GM12878 (cell line): ENCODE measurements at regions not wholly inside any gene's neighbourhood (a gene's known extent, or its start where the extent isn't known, plus 50 kb on each side); places are given as distances from the start of the nearest gene placed in this dataset.

Source experiments
- ATAC-seq: fragments of 200-7000 bp; cut with Tn5 transposase; 3 replicates; pipeline ENCODE4 v1.9.1; 2020; ENCODE audit warnings: mild to moderate bottlenecking, moderate library complexity
- BruUV-seq: library from RNA; stranded (reverse); fragments of 400-500 nt; replicated peaks from 2 replicates; lab custom pipeline; 2021; lab: Mats Ljungman, UMichigan
- CTCF ChIA-PET: fragments of 300-600 bp; sonication (Branson Sonifier 250); formaldehyde crosslinking; extraction: SDS; loops from one replicate; lab custom pipeline; 2021; ENCODE audit warnings: inconsistent platforms; lab: Yijun Ruan, JAX
- POLR2A ChIA-PET: fragments of 350-600 bp; formaldehyde crosslinking; extraction: SDS; loops from one replicate; lab custom pipeline; 2021; ENCODE audit warnings: inconsistent platforms; lab: Charles Lee
- RAD21 ChIA-PET: fragments of 300-600 bp; sonication (Branson Sonifier 250); formaldehyde crosslinking; loops from one replicate; lab custom pipeline; 2023; ENCODE audit warnings: antibody characterized with exemption; ENCODE audit not compliant: unreplicated experiment; lab: Charles Lee
- SMC1A ChIA-PET: fragments of 300-600 bp; sonication (Branson Sonifier 250); formaldehyde crosslinking; loops from one replicate; lab custom pipeline; 2023; ENCODE audit not compliant: unreplicated experiment, uncharacterized antibody; lab: Charles Lee
- DNase-seq: peaks from one replicate; pipeline ENCODE4 v3.0.0-alpha.2; 2011; ENCODE audit warnings: low read depth, low spot score
- FAIRE-seq: peaks from 3 replicates; lab custom pipeline; 2011; peaks lifted over from hg19 to GRCh38; lab: Jason Lieb, UNC
- H2AFZ ChIP-seq: 2 replicates; pipeline ENCODE4 v1.6.0; 2011; ENCODE audit warnings: low read depth, low read length, control low read depth; ENCODE audit not compliant: control insufficient read depth
- H3K27ac ChIP-seq: 2 replicates; pipeline ENCODE4 v1.5.1; 2011; ENCODE audit warnings: control low read depth; ENCODE audit not compliant: control insufficient read depth, insufficient read depth
- H3K27me3 ChIP-seq, 2 experiments: replicated peaks in 1 of 2; 2 replicates each; pipeline versions ENCODE4 v1.6.0 to v1.6.1; 2011; ENCODE audit warnings: low read length in 1 of 2; ENCODE audit not compliant: control insufficient read depth in 2 of 2, insufficient read depth in 2 of 2
- H3K36me3 ChIP-seq, 2 experiments: 2 replicates each; pipeline ENCODE4 v1.5.1; 2011; ENCODE audit warnings: low read length in 1 of 2; ENCODE audit not compliant: control insufficient read depth in 2 of 2, insufficient read depth in 2 of 2
- H3K4me1 ChIP-seq: 2 replicates; pipeline ENCODE4 v1.6.1; 2011; ENCODE audit warnings: mild to moderate bottlenecking, low read length, moderate library complexity, mixed read lengths; ENCODE audit not compliant: control insufficient read depth, insufficient read depth
- H3K4me2 ChIP-seq: 2 replicates; pipeline ENCODE4 v1.6.0; 2011; ENCODE audit warnings: control low read depth; ENCODE audit not compliant: control insufficient read depth, insufficient read depth
- H3K4me3 ChIP-seq: fragments of 200-600 bp; sonication (generic); 2 replicates; pipeline ENCODE4 v1.5.1; 2016
- H3K79me2 ChIP-seq: 2 replicates; pipeline ENCODE4 v1.6.0; 2011; ENCODE audit warnings: low read length; ENCODE audit not compliant: control insufficient read depth, insufficient read depth
- H3K9ac ChIP-seq: 2 replicates; pipeline ENCODE4 v1.8.0; 2011; ENCODE audit warnings: low read length, control low read depth, mixed read lengths; ENCODE audit not compliant: control insufficient read depth, insufficient read depth
- H3K9me3 ChIP-seq: replicated peaks from 3 replicates; pipeline ENCODE4 v1.5.1; 2011; ENCODE audit warnings: mild to moderate bottlenecking, low read length; ENCODE audit not compliant: control insufficient read depth, insufficient read depth
- H4K20me1 ChIP-seq: 2 replicates; pipeline ENCODE4 v1.6.0; 2011; ENCODE audit not compliant: control insufficient read depth, insufficient read depth
- BCL3 ChIP-seq: IDR thresholded peaks from 2 replicates; pipeline ENCODE4 v1.6.1; 2011; ENCODE audit warnings: borderline replicate concordance, low read depth, mild to moderate bottlenecking, moderate library complexity, low read length; ENCODE audit not compliant: insufficient read depth, poor library complexity, severe bottlenecking
- BCLAF1 ChIP-seq: fragments of 450-650 bp; IDR thresholded peaks from 2 replicates; pipeline ENCODE4 v1.6.1; 2017; ENCODE audit warnings: antibody characterized with exemption, mild to moderate bottlenecking, moderate library complexity
- CBX5 ChIP-seq: sonication (generic); IDR thresholded peaks from 2 replicates; pipeline ENCODE4 v1.6.1; 2016; ENCODE audit warnings: low read depth, moderate library complexity, mild to moderate bottlenecking, inconsistent platforms
- CHD2 ChIP-seq: IDR thresholded peaks from 2 replicates; pipeline ENCODE4 v1.6.1; 2011; ENCODE audit warnings: low read depth, low read length, improper control_type of control experiment, borderline replicate concordance
- CREB1 ChIP-seq: IDR thresholded peaks from 2 replicates; pipeline ENCODE4 v1.6.1; 2012; ENCODE audit warnings: low read depth, mild to moderate bottlenecking, inconsistent platforms
- E2F8 ChIP-seq: fragments of 450-650 bp; IDR thresholded peaks from 2 replicates; pipeline ENCODE4 v1.6.1; 2018; ENCODE audit warnings: mild to moderate bottlenecking, low read depth, moderate library complexity; ENCODE audit not compliant: partially characterized antibody
- FOXK2 ChIP-seq: fragments of 450-650 bp; IDR thresholded peaks from 2 replicates; pipeline ENCODE4 v1.6.1; 2017; ENCODE audit warnings: mild to moderate bottlenecking, moderate library complexity
- MAX ChIP-seq: IDR thresholded peaks from 2 replicates; pipeline ENCODE4 v1.6.1; 2012; ENCODE audit warnings: low read depth, low read length, improper control_type of control experiment
- NFIC ChIP-seq: IDR thresholded peaks from 2 replicates; pipeline ENCODE4 v1.6.1; 2012; ENCODE audit warnings: low read depth, mild to moderate bottlenecking, inconsistent platforms, low read length, moderate library complexity
- RAD51 ChIP-seq: fragments of 450-650 bp; IDR thresholded peaks from 2 replicates; pipeline ENCODE4 v1.6.1; 2016; ENCODE audit warnings: moderate library complexity, mild to moderate bottlenecking, inconsistent platforms
- SKIL ChIP-seq: fragments of 450-650 bp; IDR thresholded peaks from 2 replicates; pipeline ENCODE4 v1.6.1; 2017; ENCODE audit warnings: mild to moderate bottlenecking, low read depth, inconsistent platforms; ENCODE audit not compliant: poor library complexity, severe bottlenecking
- SMARCA5 ChIP-seq: fragments of 450-650 bp; IDR thresholded peaks from 2 replicates; pipeline ENCODE4 v1.6.1; 2017; ENCODE audit warnings: mild to moderate bottlenecking
- WGBS: methylation state at CpG from one replicate; pipeline ENCODE4 v1.1.6; 2016; ENCODE audit warnings: low lambda C conversion rate; ENCODE audit not compliant: insufficient replicate concordance, insufficient coverage; ENCODE audit errors: missing lambda C conversion rate; 5-methylcytosine and 5-hydroxymethylcytosine counted together
- in situ Hi-C: fragments of 300-500 bp; cut with MboI; formaldehyde crosslinking; loops from 9 replicates; pipeline ENCODE4 v1.14.3; 2018; ENCODE audit warnings: mixed read lengths
- intact Hi-C: fragments of 100-400 bp; cut with micrococcal nuclease; formaldehyde crosslinking; loops from one replicate; pipeline ENCODE4 v1.14.2; 2022; ENCODE audit not compliant: unreplicated experiment

GRCh38 chr3:18044191-18044590, 301.8 kb upstream of the TBC1D5 start:
- Histone ChIP-seq H3K9ac (no peak overlapping the region), H3K4me3 (no peak overlapping the region), H3K27ac (no peak overlapping the region), H2AFZ (no peak overlapping the region), H3K9me3 (no peaks in the 10 kb centered on the region), H3K4me1 (no peaks in the 10 kb centered on the region), H3K79me2 (no peaks in the 10 kb centered on the region), H3K36me3 (no peaks in the 10 kb centered on the region), H3K4me2 (no peak overlapping the region), H4K20me1 (no peaks in the 10 kb centered on the region), H3K27me3 (no peaks in the 10 kb centered on the region; a peak in 1 of 4 replicates)
- no peak for FAIRE-seq
- no peak for TF ChIP-seq E2F8
- TF ChIP-seq NFIC = no peak
- no peak for TF ChIP-seq FOXK2
- no peak for TF ChIP-seq SKIL
- no peak for TF ChIP-seq RAD51
- no peak for TF ChIP-seq MAX
- TF ChIP-seq BCL3 = no peak
- no peak for TF ChIP-seq CHD2
- no peak for TF ChIP-seq BCLAF1
- TF ChIP-seq CBX5 = no peak
- TF ChIP-seq CREB1 = no peak
- no peak for TF ChIP-seq SMARCA5
- RAD21 ChIA-PET = no interaction called here
- no TSS peak for BruUV-seq
- POLR2A ChIA-PET = no interaction called here
- WGBS = 0% methylated on average over 2 of the region's 2 CpGs
- intact Hi-C loops = no loop called here
- DNase-seq = no peak
- SMC1A ChIA-PET = no interaction called here
- CTCF ChIA-PET = interaction anchor here (1.6 kb wide), 1 partner anchor 10 kb away, joined by 4 read pairs; no protein-coding TSS in a partner anchor
- no peak for ATAC-seq
- in situ Hi-C loops = no loop called here
